ENCODE measurements at regions not wholly inside any gene's neighbourhood (a gene's known extent, or its start where the extent isn't known, plus 50 kb on each side); places are given as distances from the start of the nearest gene placed in this dataset.

DNA sequence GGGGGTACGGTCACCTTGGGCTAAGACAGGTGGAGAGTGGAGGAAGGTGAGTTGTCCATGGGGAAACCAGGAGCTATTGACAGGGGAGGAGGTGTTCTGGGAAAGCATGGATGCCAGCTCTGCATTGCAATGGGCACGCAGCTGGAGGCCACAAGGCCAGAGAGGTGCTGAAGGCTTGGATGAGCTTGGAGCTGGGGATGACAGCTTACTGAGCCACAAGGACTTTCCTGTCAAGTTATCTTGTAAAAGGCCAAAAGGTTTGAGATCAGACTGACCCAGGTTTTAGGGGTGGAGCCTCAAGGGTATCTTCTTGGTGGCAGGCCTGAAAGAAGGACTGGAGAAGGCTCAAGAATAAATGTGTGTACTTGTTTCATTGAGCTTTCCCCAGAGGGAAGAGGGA, 115.2 kb downstream of the ASB7 start (continued):
- TF ChIP-seq, protein P1, sequence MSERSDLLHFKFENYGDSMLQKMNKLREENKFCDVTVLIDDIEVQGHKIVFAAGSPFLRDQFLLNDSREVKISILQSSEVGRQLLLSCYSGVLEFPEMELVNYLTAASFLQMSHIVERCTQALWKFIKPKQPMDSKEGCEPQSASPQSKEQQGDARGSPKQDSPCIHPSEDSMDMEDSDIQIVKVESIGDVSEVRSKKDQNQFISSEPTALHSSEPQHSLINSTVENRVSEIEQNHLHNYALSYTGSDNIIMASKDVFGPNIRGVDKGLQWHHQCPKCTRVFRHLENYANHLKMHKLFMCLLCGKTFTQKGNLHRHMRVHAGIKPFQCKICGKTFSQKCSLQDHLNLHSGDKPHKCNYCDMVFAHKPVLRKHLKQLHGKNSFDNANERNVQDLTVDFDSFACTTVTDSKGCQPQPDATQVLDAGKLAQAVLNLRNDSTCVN (tag by site-specific recombination; optimal IDR thresholded peaks at IDR 0.05) = no peak
- TF ChIP-seq, protein P2, sequence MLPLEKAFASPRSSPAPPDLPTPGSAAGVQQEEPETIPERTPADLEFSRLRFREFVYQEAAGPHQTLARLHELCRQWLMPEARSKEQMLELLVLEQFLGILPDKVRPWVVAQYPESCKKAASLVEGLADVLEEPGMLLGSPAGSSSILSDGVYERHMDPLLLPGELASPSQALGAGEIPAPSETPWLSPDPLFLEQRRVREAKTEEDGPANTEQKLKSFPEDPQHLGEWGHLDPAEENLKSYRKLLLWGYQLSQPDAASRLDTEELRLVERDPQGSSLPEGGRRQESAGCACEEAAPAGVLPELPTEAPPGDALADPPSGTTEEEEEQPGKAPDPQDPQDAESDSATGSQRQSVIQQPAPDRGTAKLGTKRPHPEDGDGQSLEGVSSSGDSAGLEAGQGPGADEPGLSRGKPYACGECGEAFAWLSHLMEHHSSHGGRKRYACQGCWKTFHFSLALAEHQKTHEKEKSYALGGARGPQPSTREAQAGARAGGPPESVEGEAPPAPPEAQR (tag by site-specific recombination; IDR thresholded peaks at IDR 0.05) = no peak
- TF ChIP-seq MYNN (tag by site-specific recombination; IDR thresholded peaks at IDR 0.05; ENCODE audit: borderline replicate concordance) (no peak), KLF8 (tag by site-specific recombination; IDR thresholded peaks at IDR 0.05) (no peak)

DNA sequence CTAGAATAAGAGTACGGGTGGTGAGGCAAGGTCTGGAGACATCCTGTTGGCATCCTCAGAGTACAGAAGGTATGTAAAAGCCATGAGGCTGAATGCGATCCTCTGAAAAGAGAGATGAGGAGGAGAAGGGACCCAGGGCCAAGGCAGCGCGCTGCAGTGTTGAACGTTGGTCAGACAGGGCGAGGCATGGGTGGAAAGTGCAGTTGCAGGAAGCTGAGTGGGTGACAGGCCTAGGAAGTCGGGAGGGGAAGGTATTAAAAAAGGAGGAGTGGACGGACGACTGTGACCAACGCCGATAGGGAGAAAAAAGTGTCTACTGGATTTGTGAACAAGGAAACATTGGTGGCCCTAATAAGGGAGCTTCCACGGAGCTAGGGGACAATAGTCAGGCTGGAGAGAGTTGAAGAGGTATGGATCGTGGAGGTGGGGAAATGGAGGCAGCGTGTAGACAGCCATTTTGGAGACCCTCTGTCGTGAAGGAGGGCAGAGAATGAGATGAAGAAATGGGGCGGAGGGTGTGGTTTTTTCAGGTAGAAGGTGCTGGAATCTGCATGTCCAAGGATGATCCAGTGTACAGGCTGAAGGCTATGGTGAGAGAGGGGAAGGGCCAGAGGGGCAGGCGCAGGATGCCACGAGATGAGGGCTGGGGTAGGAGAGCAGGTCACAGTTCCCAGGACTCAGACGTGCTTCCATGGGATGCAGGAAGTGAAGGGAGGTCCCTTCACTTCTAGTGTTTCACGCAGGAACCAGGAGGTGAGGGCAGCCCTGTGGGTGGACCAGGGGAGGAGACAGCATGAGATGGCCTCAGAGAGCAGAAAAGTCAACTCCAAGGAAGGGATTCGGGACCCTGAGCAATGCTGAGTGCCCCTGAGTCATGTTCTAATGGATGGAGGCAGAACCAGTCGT, 115.9 kb downstream of the ASB7 start:
- no peaks in the 10 kb centered on the region for H3K36me3 ChIP-seq (ENCODE audit: control insufficient read depth in 2 of 2, insufficient read depth in 1 of 2, low read length in 2 of 2)
- H3K4me1 ChIP-seq (ENCODE audit: control insufficient read depth, insufficient read depth, low read length) = peaks cover 7% of the 10 kb centered on the region; the same call in 1 of the 2 replicates
- H3K4me3 ChIP-seq (ENCODE audit: low read depth, low read length) = no peak overlapping the region
- TF ChIP-seq ZNF184 (tag by site-specific recombination; IDR thresholded peaks at IDR 0.05) (no peak), KLF9 (tag by site-specific recombination; IDR thresholded peaks at IDR 0.05; ENCODE audit: low read depth) (no peak), ZNF416 (tag by site-specific recombination; IDR thresholded peaks at IDR 0.05) (no peak), ZBTB17 (tag by site-specific recombination; IDR thresholded peaks at IDR 0.05) (no peak), ZNF658 (tag by site-specific recombination; IDR thresholded peaks at IDR 0.05) (no peak), ZNF529 (tag by site-specific recombination; IDR thresholded peaks at IDR 0.05; ENCODE audit: insufficient replicate concordance) (no peak)
- POLR2A ChIA-PET = no interaction called here
- CTCF ChIA-PET = interaction anchor here (0.6 kb wide), 1 partner anchor 85 kb away, joined by 5 read pairs; no protein-coding TSS in a partner anchor
- no peak overlapping the region for H3K27ac ChIP-seq (ENCODE audit: extremely low read depth, low read depth, low read length)
- H3K9me3 ChIP-seq (ENCODE audit: control insufficient read depth, insufficient read depth, low read depth, low read length) = no peaks in the 10 kb centered on the region

DNA sequence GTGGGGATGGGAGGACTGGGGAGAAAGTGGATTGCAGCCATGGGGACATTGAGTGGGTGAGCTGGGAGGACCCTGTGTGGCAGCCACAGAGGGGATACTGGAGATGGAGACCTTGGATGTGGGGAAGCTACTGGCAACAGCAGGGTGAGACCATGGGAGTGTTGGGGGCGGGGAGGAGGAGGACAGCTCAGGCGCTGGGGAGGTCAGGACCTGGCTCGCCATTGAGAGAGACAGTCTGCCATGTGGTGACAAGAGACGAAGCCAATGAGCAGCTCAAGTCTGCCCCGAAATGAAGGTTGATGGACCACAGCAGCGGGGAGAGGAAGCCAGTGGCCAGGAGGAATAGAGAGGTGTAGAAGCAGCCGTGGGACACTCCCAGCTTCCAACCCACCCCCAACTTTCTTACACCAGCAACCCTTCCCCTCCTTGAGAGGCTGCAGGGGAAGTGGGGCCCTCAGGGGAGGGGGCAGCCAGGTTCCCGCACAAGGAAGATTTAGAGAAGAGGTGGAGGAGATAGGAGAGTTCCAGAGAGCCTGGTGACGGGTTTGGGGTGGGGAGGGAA, 118.1 kb downstream of the ASB7 start:
- peaks cover 7% of the 10 kb centered on the region; the same call in 1 of the 2 replicates for H3K4me1 ChIP-seq (ENCODE audit: control insufficient read depth, insufficient read depth, low read length)
- H3K27ac ChIP-seq (ENCODE audit: extremely low read depth, low read depth, low read length) = no peak overlapping the region
- ChIA-PET CTCF (no interaction called here), POLR2A (no interaction called here)
- H3K9me3 ChIP-seq (ENCODE audit: control insufficient read depth, insufficient read depth, low read depth, low read length) = no peaks in the 10 kb centered on the region
- no peak overlapping the region for H3K4me3 ChIP-seq (ENCODE audit: low read depth, low read length)
- no peaks in the 10 kb centered on the region for H3K36me3 ChIP-seq (ENCODE audit: control insufficient read depth in 2 of 2, insufficient read depth in 1 of 2, low read length in 2 of 2)
- TF ChIP-seq, protein P3, sequence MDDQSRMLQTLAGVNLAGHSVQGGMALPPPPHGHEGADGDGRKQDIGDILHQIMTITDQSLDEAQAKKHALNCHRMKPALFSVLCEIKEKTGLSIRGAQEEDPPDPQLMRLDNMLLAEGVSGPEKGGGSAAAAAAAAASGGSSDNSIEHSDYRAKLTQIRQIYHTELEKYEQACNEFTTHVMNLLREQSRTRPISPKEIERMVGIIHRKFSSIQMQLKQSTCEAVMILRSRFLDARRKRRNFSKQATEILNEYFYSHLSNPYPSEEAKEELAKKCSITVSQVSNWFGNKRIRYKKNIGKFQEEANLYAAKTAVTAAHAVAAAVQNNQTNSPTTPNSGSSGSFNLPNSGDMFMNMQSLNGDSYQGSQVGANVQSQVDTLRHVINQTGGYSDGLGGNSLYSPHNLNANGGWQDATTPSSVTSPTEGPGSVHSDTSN (CRISPR knock-in tag; IDR thresholded peaks at IDR 0.05) = no peak
- TF ChIP-seq, protein P4, sequence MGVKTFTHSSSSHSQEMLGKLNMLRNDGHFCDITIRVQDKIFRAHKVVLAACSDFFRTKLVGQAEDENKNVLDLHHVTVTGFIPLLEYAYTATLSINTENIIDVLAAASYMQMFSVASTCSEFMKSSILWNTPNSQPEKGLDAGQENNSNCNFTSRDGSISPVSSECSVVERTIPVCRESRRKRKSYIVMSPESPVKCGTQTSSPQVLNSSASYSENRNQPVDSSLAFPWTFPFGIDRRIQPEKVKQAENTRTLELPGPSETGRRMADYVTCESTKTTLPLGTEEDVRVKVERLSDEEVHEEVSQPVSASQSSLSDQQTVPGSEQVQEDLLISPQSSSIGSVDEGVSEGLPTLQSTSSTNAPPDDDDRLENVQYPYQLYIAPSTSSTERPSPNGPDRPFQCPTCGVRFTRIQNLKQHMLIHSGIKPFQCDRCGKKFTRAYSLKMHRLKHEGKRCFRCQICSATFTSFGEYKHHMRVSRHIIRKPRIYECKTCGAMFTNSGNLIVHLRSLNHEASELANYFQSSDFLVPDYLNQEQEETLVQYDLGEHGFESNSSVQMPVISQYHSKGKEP (tag by site-specific recombination; IDR thresholded peaks at IDR 0.05) = no peak
- TF ChIP-seq, protein P5, sequence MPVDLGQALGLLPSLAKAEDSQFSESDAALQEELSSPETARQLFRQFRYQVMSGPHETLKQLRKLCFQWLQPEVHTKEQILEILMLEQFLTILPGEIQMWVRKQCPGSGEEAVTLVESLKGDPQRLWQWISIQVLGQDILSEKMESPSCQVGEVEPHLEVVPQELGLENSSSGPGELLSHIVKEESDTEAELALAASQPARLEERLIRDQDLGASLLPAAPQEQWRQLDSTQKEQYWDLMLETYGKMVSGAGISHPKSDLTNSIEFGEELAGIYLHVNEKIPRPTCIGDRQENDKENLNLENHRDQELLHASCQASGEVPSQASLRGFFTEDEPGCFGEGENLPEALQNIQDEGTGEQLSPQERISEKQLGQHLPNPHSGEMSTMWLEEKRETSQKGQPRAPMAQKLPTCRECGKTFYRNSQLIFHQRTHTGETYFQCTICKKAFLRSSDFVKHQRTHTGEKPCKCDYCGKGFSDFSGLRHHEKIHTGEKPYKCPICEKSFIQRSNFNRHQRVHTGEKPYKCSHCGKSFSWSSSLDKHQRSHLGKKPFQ (tag by site-specific recombination; IDR thresholded peaks at IDR 0.05) = no peak
- TF ChIP-seq, protein P6, sequence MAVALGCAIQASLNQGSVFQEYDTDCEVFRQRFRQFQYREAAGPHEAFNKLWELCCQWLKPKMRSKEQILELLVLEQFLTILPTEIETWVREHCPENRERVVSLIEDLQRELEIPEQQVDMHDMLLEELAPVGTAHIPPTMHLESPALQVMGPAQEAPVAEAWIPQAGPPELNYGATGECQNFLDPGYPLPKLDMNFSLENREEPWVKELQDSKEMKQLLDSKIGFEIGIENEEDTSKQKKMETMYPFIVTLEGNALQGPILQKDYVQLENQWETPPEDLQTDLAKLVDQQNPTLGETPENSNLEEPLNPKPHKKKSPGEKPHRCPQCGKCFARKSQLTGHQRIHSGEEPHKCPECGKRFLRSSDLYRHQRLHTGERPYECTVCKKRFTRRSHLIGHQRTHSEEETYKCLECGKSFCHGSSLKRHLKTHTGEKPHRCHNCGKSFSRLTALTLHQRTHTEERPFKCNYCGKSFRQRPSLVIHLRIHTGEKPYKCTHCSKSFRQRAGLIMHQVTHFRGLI (tag by site-specific recombination; IDR thresholded peaks at IDR 0.05) = no peak
- TF ChIP-seq ZNF623 (tag by site-specific recombination; IDR thresholded peaks at IDR 0.05) (no peak), ZNF670 (tag by site-specific recombination; IDR thresholded peaks at IDR 0.05; ENCODE audit: low read depth) (no peak), ZNF76 (tag by site-specific recombination; IDR thresholded peaks at IDR 0.05; ENCODE audit: borderline replicate concordance, low read depth) (no peak), GLI4 (tag by site-specific recombination; IDR thresholded peaks at IDR 0.05) (no peak)
- TF ChIP-seq, protein P7, sequence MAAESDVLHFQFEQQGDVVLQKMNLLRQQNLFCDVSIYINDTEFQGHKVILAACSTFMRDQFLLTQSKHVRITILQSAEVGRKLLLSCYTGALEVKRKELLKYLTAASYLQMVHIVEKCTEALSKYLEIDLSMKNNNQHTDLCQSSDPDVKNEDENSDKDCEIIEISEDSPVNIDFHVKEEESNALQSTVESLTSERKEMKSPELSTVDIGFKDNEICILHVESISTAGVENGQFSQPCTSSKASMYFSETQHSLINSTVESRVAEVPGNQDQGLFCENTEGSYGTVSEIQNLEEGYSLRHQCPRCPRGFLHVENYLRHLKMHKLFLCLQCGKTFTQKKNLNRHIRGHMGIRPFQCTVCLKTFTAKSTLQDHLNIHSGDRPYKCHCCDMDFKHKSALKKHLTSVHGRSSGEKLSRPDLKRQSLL (tag by site-specific recombination; IDR thresholded peaks at IDR 0.05) = no peak
- TF ChIP-seq, protein P8, sequence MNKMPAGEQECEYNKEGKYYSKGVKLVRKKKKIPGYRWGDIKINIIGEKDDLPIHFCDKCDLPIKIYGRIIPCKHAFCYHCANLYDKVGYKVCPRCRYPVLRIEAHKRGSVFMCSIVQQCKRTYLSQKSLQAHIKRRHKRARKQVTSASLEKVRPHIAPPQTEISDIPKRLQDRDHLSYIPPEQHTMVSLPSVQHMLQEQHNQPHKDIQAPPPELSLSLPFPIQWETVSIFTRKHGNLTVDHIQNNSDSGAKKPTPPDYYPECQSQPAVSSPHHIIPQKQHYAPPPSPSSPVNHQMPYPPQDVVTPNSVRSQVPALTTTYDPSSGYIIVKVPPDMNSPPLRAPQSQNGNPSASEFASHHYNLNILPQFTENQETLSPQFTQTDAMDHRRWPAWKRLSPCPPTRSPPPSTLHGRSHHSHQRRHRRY (tag by site-specific recombination; IDR thresholded peaks at IDR 0.05) = no peak

All from HEK293 (cell line).